ENCODE measurements at regions not wholly inside any gene's neighbourhood (a gene's known extent, or its start where the extent isn't known, plus 50 kb on each side); places are given as distances from the start of the nearest gene placed in this dataset.

GRCh38 chr3:177516158-177517011 is 319.1 kb upstream of the TBL1XR1 start (continued):
- TF ChIP-seq GLI4 (CRISPR knock-in tag; IDR thresholded peaks at IDR 0.05; ENCODE audit: borderline replicate concordance): 0 out of 2 replicates have a peak, but pooled peaks have one; percentile 42
- no peak for TF ChIP-seq TSC22D2 (CRISPR knock-in tag; IDR thresholded peaks at IDR 0.05; ENCODE audit: borderline replicate concordance)
- TF ChIP-seq ZNF749 (CRISPR knock-in tag; IDR thresholded peaks at IDR 0.05; ENCODE audit: borderline replicate concordance): no peak
- no peak for TF ChIP-seq FOSL1 (CRISPR knock-in tag; IDR thresholded peaks at IDR 0.05; ENCODE audit: borderline replicate concordance)
- TF ChIP-seq NR2F1 (CRISPR knock-in tag; IDR thresholded peaks at IDR 0.05): peak in 1 of 2 experiments; percentile 59; a peak in 1 of 4 replicates
- no peak for TF ChIP-seq ZNF335 (CRISPR knock-in tag; IDR thresholded peaks at IDR 0.05)
- TF ChIP-seq BRCA1 (CRISPR knock-in tag; IDR thresholded peaks at IDR 0.05): no peak
- no peak for TF ChIP-seq CHD2 (IDR thresholded peaks at IDR 0.05; ENCODE audit: low read depth, low read length)
- no peak for TF ChIP-seq IRF1 (CRISPR knock-in tag; IDR thresholded peaks at IDR 0.05; ENCODE audit: low read depth)
- no peak for TF ChIP-seq FOXC1 (CRISPR knock-in tag; IDR thresholded peaks at IDR 0.05; ENCODE audit: borderline replicate concordance)
- TF ChIP-seq ZNF883 (CRISPR knock-in tag; IDR thresholded peaks at IDR 0.05; ENCODE audit: not compliant biosample characterization): no peak
- TF ChIP-seq ZNF512 (CRISPR knock-in tag; IDR thresholded peaks at IDR 0.05): no peak
- TF ChIP-seq TOPORS (CRISPR knock-in tag; IDR thresholded peaks at IDR 0.05): no peak
- no peak for TF ChIP-seq AKNA (CRISPR knock-in tag; IDR thresholded peaks at IDR 0.05; ENCODE audit: borderline replicate concordance)
